ENCODE measurements at regions not wholly inside any gene's neighbourhood (a gene's known extent, or its start where the extent isn't known, plus 50 kb on each side); places are given as distances from the start of the nearest gene placed in this dataset.

DNA sequence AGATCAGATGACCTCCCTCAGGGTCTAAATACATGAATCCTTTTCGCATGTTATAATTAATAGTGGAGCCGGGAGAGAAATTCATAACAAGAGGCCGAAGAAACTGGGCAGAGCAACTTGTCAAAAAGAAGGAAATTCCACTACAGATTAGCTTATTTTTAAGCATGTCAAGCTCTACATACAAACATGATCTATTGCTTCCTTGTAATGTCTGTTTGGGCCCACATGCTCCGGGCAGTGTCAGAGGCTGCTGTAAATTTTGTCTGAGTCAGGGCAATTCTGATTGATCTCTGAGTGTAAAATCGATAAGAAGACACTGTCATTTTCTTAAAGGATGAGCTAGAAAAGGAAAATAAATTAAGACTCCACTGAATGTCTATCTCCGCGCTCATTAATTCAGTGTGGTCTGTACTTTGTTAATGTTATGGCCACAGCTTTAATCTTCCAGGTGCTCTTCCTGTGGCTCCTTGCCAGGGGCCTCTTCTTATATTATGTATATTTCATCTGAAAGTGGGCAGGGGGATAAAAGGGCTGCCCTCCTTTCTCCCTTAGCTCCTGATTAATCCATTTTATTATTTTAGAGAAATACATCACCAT is 194.1 kb upstream of the SP8 start:
- no peak overlapping the region for H3K4me3 ChIP-seq (ENCODE audit: low read depth, low read length)
- H3K27me3 ChIP-seq (ENCODE audit: control insufficient read depth, insufficient read depth, low read length), result no peaks in the 10 kb centered on the region
- no peaks in the 10 kb centered on the region for H3K9me3 ChIP-seq (ENCODE audit: control insufficient read depth, insufficient read depth, low read length)
- no peak overlapping the region for H3K9ac ChIP-seq (ENCODE audit: low read depth, low read length)
- no peaks in the 10 kb centered on the region for H3K4me1 ChIP-seq (ENCODE audit: control insufficient read depth, insufficient read depth, low read length)
- H3K27ac ChIP-seq (ENCODE audit: low read depth, low read length), result no peak overlapping the region
- H3K36me3 ChIP-seq (ENCODE audit: control insufficient read depth, insufficient read depth, low read length), result no peaks in the 10 kb centered on the region

DNA sequence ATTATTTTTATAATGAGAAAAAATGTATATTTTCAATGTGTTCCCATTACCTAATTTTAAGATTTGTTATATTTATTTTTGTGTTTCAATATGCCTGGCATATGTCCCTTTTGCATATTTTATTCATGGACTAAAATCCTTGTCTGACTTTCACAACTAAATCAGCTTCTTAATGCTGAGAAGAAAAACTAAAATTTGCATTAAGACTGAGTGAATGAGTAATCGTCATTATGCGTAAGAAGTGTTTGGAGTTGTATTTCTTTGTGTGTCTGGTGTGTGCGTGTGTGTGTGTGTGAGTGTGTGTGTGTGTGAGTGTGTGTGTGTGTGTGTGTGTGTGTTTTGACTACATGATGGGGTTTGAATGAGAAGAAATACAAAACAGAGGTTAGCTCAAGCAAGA is 201.7 kb upstream of the SP8 start:
- H3K36me3 ChIP-seq (ENCODE audit: control insufficient read depth, insufficient read depth, low read length), result no peaks in the 10 kb centered on the region
- no peak overlapping the region for H3K9ac ChIP-seq (ENCODE audit: low read depth, low read length)
- H3K4me3 ChIP-seq (ENCODE audit: low read depth, low read length), result no peak overlapping the region
- 0 out of 2 replicates have a peak, but pooled peaks cover 7% of the 10 kb centered on the region for H3K4me1 ChIP-seq (ENCODE audit: control insufficient read depth, insufficient read depth, low read length)
- H3K27me3 ChIP-seq (ENCODE audit: control insufficient read depth, insufficient read depth, low read length), result no peaks in the 10 kb centered on the region
- no peak overlapping the region for H3K27ac ChIP-seq (ENCODE audit: low read depth, low read length)
- 0 out of 2 replicates have a peak, but pooled peaks cover under 1% of the 10 kb centered on the region for H3K9me3 ChIP-seq (ENCODE audit: control insufficient read depth, insufficient read depth, low read length)

DNA sequence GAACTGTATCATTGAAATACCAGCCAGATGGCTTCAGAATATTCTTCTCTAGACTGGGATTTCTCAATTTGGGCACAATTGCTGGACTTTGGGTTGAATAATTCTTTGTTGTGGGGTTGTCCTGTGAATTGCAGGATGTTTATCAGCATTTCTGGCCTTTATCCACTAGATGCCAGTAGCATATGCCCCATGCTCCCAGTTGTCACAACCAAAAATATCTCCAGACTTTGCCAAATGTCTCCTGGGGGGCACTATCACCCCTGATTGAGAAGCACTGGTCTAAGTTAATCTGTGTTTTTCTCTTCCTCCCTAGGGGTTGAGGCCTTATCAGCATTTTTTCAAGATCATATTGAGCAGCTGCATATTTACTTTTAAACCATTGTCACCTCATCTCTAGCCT is 204.9 kb upstream of the SP8 start:
- 0 out of 2 replicates have a peak, but pooled peaks cover 7% of the 10 kb centered on the region for H3K4me1 ChIP-seq (ENCODE audit: control insufficient read depth, insufficient read depth, low read length)
- H3K9ac ChIP-seq (ENCODE audit: low read depth, low read length), result no peak overlapping the region
- H3K4me3 ChIP-seq (ENCODE audit: low read depth, low read length), result no peak overlapping the region
- H3K27me3 ChIP-seq (ENCODE audit: control insufficient read depth, insufficient read depth, low read length), result no peaks in the 10 kb centered on the region
- H3K9me3 ChIP-seq (ENCODE audit: control insufficient read depth, insufficient read depth, low read length), result 0 out of 2 replicates have a peak, but pooled peaks cover 3% of the 10 kb centered on the region
- H3K27ac ChIP-seq (ENCODE audit: low read depth, low read length), result no peak overlapping the region
- H3K36me3 ChIP-seq (ENCODE audit: control insufficient read depth, insufficient read depth, low read length), result no peaks in the 10 kb centered on the region

DNA sequence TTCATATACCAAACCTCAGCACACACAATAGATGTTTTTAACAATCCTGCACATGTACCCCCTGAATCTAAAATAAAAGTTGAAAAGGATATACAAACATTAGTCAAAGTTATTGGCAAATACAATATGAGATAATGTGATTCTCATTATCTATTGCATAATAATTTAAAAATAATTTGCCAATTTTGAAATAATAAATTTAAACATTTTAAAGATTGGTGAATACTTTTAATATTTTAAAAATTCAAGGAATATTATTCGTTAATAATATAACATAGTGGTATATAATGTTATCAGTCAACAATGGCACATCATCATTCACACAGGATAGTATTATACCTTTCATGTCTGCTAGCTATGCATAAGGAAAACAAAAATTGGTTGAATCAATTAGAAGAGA is 207.0 kb upstream of the SP8 start:
- H3K27me3 ChIP-seq (ENCODE audit: control insufficient read depth, insufficient read depth, low read length), result no peaks in the 10 kb centered on the region
- no peaks in the 10 kb centered on the region for H3K36me3 ChIP-seq (ENCODE audit: control insufficient read depth, insufficient read depth, low read length)
- no peak overlapping the region for H3K9ac ChIP-seq (ENCODE audit: low read depth, low read length)
- H3K4me3 ChIP-seq (ENCODE audit: low read depth, low read length), result no peak overlapping the region
- 0 out of 2 replicates have a peak, but pooled peaks cover 11% of the 10 kb centered on the region for H3K4me1 ChIP-seq (ENCODE audit: control insufficient read depth, insufficient read depth, low read length)
- no peak overlapping the region for H3K27ac ChIP-seq (ENCODE audit: low read depth, low read length)
- H3K9me3 ChIP-seq (ENCODE audit: control insufficient read depth, insufficient read depth, low read length), result 0 out of 2 replicates have a peak, but pooled peaks cover 3% of the 10 kb centered on the region

DNA sequence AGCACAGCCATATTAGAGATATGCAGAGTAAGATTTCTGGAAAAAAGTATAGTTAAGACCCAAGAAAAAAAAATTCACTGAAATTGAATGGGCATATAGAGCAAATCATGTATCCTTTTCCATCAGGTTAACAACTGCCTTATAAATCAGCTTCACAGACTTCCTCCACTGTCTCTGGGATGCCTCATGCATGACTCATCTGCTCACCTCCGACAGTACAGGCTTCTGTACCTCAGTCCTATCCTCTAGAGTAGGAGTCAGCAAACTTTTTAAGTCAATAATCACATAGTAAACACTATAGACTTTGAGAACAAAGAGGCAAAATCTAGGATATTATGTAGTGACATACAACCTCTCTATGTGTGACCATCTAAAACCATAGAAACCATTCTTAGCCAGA is 211.6 kb upstream of the SP8 start:
- Histone ChIP-seq H3K4me3 (ENCODE audit: low read depth, low read length) (no peak overlapping the region), H3K9ac (ENCODE audit: low read depth, low read length) (no peak overlapping the region), H3K4me1 (ENCODE audit: control insufficient read depth, insufficient read depth, low read length) (0 out of 2 replicates have a peak, but pooled peaks cover 7% of the 10 kb centered on the region), H3K27me3 (ENCODE audit: control insufficient read depth, insufficient read depth, low read length) (no peaks in the 10 kb centered on the region), H3K36me3 (ENCODE audit: control insufficient read depth, insufficient read depth, low read length) (no peaks in the 10 kb centered on the region), H3K27ac (ENCODE audit: low read depth, low read length) (no peak overlapping the region), H3K9me3 (ENCODE audit: control insufficient read depth, insufficient read depth, low read length) (0 out of 2 replicates have a peak, but pooled peaks cover 3% of the 10 kb centered on the region)

DNA sequence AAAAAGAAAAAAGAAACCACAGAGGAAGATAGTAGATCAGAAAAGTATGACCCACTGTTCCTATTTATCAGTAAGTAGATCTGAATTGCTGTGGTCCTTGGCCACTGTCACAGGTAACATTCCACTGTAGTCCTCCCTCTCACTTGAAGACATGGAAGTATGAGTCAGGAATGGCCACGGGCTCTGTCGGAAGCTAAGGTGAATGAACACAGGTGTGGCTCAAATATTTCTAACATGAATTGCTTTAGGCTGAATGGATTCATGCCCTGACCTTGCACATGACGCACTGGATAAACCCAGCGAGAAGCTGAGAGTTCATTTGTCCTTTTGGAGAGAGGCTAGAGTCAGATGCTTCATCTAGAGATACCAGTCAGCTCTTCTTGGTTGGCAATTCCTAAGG is 224.5 kb upstream of the SP8 start:
- no peaks in the 10 kb centered on the region for H3K4me1 ChIP-seq (ENCODE audit: control insufficient read depth, insufficient read depth, low read length)
- H3K27me3 ChIP-seq (ENCODE audit: control insufficient read depth, insufficient read depth, low read length), result no peaks in the 10 kb centered on the region
- H3K9me3 ChIP-seq (ENCODE audit: control insufficient read depth, insufficient read depth, low read length), result no peaks in the 10 kb centered on the region; the same call in 1 of the 2 replicates
- no peak overlapping the region for H3K27ac ChIP-seq (ENCODE audit: low read depth, low read length)
- no peak overlapping the region for H3K9ac ChIP-seq (ENCODE audit: low read depth, low read length)
- no peaks in the 10 kb centered on the region for H3K36me3 ChIP-seq (ENCODE audit: control insufficient read depth, insufficient read depth, low read length)
- H3K4me3 ChIP-seq (ENCODE audit: low read depth, low read length), result no peak overlapping the region

DNA sequence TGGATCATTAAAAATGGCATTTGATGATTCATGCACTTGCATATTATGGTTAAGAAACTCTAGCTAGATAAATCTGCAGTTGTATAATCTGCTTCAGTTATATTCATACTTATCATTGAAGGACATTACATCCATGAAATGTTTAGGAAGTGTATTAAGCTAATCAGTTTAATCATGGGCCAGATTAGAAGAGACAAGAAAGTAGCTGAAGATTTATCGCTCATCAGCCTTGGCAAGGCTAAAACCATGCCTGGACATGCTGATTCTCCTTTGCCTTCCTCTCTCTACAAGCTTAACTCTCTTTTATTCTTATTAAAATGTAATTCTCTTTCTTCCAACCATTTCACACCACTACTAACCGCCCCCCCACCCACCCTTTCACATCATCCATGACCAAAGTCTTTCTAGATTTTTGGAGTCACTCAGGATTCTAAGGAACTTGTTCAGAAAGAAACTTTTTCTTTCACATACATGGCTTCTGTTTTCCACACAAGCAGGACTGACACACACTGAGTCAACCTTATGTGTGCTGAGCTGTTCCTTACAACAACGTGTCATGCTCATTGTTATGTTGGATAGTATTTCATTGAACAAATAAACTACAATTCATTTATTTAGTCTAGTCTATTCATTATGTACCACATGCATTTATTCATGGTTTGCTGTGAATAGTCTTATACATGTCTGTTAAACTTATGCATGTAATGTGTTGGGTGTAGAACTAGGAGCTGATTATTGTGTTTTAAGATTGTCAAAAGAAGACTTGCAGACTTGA is 227.3 kb upstream of the SP8 start:
- H3K4me3 ChIP-seq (ENCODE audit: low read depth, low read length), result no peak overlapping the region
- no peaks in the 10 kb centered on the region for H3K9me3 ChIP-seq (ENCODE audit: control insufficient read depth, insufficient read depth, low read length)
- no peak overlapping the region for H3K27ac ChIP-seq (ENCODE audit: low read depth, low read length)
- 0 out of 2 replicates have a peak, but pooled peaks cover 3% of the 10 kb centered on the region for H3K4me1 ChIP-seq (ENCODE audit: control insufficient read depth, insufficient read depth, low read length)
- no peaks in the 10 kb centered on the region for H3K36me3 ChIP-seq (ENCODE audit: control insufficient read depth, insufficient read depth, low read length)
- H3K9ac ChIP-seq (ENCODE audit: low read depth, low read length), result no peak overlapping the region
- no peaks in the 10 kb centered on the region for H3K27me3 ChIP-seq (ENCODE audit: control insufficient read depth, insufficient read depth, low read length)

DNA sequence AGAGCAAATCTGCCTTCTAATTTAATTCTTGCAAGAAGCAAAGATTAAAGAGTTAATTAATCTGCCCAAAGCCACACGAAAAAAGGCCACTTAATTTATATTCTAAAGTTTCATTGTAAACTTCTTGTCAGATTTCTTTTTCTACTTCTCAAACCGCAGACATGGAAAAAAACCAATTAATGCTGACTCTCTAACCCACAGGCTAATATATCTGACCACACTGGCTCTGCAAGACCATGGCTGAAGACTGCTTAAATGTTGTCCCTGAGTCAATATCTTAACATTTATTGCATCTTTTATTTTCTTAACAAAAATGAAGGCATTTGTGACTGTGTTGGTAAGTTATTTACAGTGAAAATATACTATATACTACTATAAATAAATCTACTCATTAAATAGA is 234.0 kb upstream of the SP8 start:
- peaks cover 10% of the 10 kb centered on the region for H3K4me1 ChIP-seq (ENCODE audit: control insufficient read depth, insufficient read depth, low read length)

DNA sequence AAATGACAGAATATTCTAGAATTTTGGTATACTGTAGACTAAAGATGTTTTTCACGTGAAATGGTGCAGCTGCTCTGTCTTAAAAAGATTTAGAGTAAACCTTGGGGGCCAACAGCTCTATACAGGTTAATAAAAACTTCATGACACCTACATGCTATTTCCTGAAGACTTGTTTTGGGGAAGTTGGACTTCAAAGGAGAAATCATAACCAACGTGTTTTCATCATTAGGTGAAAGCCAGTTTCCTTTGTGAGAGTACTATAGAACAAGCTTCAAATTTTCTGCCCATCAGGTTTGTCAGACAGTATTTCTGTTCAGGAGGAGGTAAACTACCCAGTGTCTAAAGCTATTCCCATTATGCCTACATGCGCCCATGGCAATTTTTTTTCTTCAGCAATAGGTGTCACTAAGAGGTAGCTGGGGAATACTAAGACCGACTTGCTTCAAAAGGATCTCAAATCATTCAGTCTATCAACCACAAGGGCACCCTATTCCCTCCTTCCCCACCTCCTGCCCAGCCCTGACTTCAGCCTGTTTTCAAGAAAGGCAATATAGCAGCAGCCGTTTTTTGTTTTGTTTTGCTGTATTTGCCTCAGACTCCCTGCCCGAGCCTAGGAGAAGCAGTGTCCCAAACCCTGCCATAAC is 237.3 kb upstream of the SP8 start:
- H3K36me3 ChIP-seq (ENCODE audit: control insufficient read depth, insufficient read depth, low read length), result no peaks in the 10 kb centered on the region
- H3K9me3 ChIP-seq (ENCODE audit: control insufficient read depth, insufficient read depth, low read length), result no peaks in the 10 kb centered on the region
- peaks cover 24% of the 10 kb centered on the region for H3K4me1 ChIP-seq (ENCODE audit: control insufficient read depth, insufficient read depth, low read length)
- no peaks in the 10 kb centered on the region for H3K27me3 ChIP-seq (ENCODE audit: control insufficient read depth, insufficient read depth, low read length)
- H3K4me3 ChIP-seq (ENCODE audit: low read depth, low read length), result no peak overlapping the region
- no peak overlapping the region for H3K27ac ChIP-seq (ENCODE audit: low read depth, low read length)
- H3K9ac ChIP-seq (ENCODE audit: low read depth, low read length), result no peak overlapping the region; the same call in 1 of the 2 replicates

More for the DNA sequence above, 234.0 kb upstream of the SP8 start:
- Histone ChIP-seq H3K27me3 (ENCODE audit: control insufficient read depth, insufficient read depth, low read length) (no peaks in the 10 kb centered on the region), H3K9ac (ENCODE audit: low read depth, low read length) (no peak overlapping the region), H3K27ac (ENCODE audit: low read depth, low read length) (no peak overlapping the region), H3K4me3 (ENCODE audit: low read depth, low read length) (no peak overlapping the region), H3K36me3 (ENCODE audit: control insufficient read depth, insufficient read depth, low read length) (no peaks in the 10 kb centered on the region), H3K9me3 (ENCODE audit: control insufficient read depth, insufficient read depth, low read length) (no peaks in the 10 kb centered on the region)

DNA sequence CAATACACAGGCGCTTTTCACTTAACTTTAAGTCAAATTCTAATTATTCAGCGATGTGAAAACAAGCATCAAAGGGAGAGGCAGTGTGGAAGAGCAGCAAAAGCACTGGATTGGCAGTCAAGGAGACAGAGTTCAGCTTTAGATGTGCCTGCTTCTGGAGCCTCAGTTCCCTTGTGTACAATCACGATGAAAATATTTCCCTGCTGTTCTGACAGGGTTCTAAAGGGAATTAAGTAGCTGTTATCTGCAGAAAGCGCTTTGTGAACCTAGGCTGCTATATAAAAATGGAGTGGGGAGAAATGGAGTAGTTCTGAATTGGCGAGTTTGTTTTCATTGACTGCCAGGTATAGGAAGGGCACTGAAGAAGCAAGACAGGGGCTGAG is 237.8 kb upstream of the SP8 start:
- Histone ChIP-seq H3K4me1 (ENCODE audit: control insufficient read depth, insufficient read depth, low read length) (peaks cover 29% of the 10 kb centered on the region), H3K27me3 (ENCODE audit: control insufficient read depth, insufficient read depth, low read length) (no peaks in the 10 kb centered on the region), H3K4me3 (ENCODE audit: low read depth, low read length) (no peak overlapping the region), H3K9ac (ENCODE audit: low read depth, low read length) (no peak overlapping the region; the same call in 1 of the 2 replicates), H3K27ac (ENCODE audit: low read depth, low read length) (no peak overlapping the region), H3K9me3 (ENCODE audit: control insufficient read depth, insufficient read depth, low read length) (no peaks in the 10 kb centered on the region), H3K36me3 (ENCODE audit: control insufficient read depth, insufficient read depth, low read length) (no peaks in the 10 kb centered on the region)

DNA sequence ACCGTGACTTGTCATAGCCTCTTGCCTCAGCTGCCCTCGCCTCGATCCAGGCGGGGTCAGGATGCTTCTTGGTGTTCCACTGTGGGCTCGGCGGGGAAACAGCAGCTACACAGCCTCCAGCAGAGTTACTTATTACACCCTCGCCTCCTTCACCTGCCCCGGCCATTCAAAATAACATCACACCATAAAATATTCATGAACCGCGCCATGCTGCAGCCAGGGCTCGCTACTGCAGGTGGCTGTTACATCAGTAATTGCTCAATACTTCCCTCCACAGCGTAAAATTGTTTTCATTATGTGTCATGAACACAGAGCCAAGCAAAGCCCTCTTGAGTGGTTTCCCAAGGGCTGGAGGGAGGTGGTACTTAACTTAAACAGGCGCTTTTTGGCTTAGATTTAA is 241.5 kb upstream of the SP8 start:
- Histone ChIP-seq H3K27me3 (ENCODE audit: control insufficient read depth, insufficient read depth, low read length) (no peaks in the 10 kb centered on the region), H3K36me3 (ENCODE audit: control insufficient read depth, insufficient read depth, low read length) (no peaks in the 10 kb centered on the region), H3K9ac (ENCODE audit: low read depth, low read length) (no peak overlapping the region), H3K9me3 (ENCODE audit: control insufficient read depth, insufficient read depth, low read length) (no peaks in the 10 kb centered on the region), H3K27ac (ENCODE audit: low read depth, low read length) (peak overlapping the region; percentile 62), H3K4me3 (ENCODE audit: low read depth, low read length) (0 out of 2 replicates have a peak overlapping the region, but pooled peaks have one; percentile 23), H3K4me1 (ENCODE audit: control insufficient read depth, insufficient read depth, low read length) (peaks cover 56% of the 10 kb centered on the region)

Measured in HUES48 (cell line).